Activated CD4-positive, alpha-beta memory T cell treated with anti-CD3 and anti-CD28 coated beads, Interleukin-2, amount 10 ng/mL, durations not matched to agents 7 days and 5 days (primary cell): ENCODE measurements at regions not wholly inside any gene's neighbourhood (a gene's known extent, or its start where the extent isn't known, plus 50 kb on each side); places are given as distances from the start of the nearest gene placed in this dataset.
"Not testable (repeated sequence)": the region's sequence is repeated elsewhere in the genome, so short reads cannot be mapped to it uniquely, and the experiment has no call there.

Source experiments
- CTCF ChIA-PET: fragments of 350-600 bp; sonication (Branson Sonifier 250); formaldehyde crosslinking; loops from one replicate; lab custom pipeline; 2021; ENCODE audit warnings: antibody characterized with exemption, inconsistent platforms; lab: Charles Lee
- POLR2A ChIA-PET: fragments of 350-600 bp; sonication (Branson Sonifier 250); formaldehyde crosslinking; loops from one replicate; lab custom pipeline; 2021; ENCODE audit warnings: antibody characterized with exemption; lab: Charles Lee
- DNase-seq: peaks from one replicate; pipeline ENCODE4 v3.0.0-alpha.2; 2020
- H3K27ac Mint-ChIP-seq: one replicate; pipeline ENCODE4 v1.8.0; 2021; ENCODE audit warnings: mild to moderate bottlenecking, mixed read lengths
- H3K27me3 Mint-ChIP-seq: one replicate; pipeline ENCODE4 v1.8.0; 2021; ENCODE audit warnings: mixed read lengths
- H3K36me3 Mint-ChIP-seq: one replicate; pipeline ENCODE4 v1.8.0; 2021; ENCODE audit warnings: low read depth, mixed read lengths
- H3K4me1 Mint-ChIP-seq: one replicate; pipeline ENCODE4 v1.8.0; 2021; ENCODE audit warnings: mixed read lengths
- H3K4me3 Mint-ChIP-seq: one replicate; pipeline ENCODE4 v1.8.0; 2021; ENCODE audit warnings: mild to moderate bottlenecking, mixed read lengths
- H3K9me3 Mint-ChIP-seq: one replicate; pipeline ENCODE4 v1.8.0; 2021; ENCODE audit warnings: mixed read lengths

DNA sequence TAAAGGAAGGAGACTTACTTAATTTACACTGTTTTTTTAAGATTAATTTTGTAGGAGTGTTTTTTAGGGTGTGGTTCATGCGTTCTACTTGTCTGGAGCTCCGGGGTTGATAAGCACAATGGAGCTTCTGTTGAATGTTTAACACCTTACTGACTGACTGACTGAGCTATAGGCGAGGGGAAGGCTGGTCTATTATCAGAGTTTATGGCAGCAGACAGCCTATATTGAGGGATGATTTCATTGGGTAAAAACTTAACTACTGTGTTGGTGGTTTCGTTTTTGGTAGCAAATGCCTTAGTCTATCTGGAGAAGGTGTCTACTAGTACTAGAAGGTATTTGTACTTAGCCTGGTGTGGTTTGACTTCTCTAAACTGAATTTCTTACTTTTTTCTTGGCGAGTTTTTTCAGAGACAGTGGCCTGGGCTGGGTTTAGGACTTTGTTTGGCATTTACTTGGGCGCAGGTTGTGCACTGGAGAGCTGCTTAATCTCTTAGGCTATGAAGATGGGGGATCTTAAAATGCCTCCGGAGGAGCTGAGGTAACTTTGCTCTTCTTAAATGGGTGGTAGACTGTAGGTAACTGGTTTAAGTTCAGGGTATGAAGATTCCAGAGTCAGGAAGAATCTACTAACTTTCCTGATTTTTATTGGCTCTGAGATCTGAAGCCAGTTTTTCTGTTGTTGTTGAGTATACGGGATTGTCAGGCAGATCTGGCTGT lies 130.2 kb downstream of the ART5 start:
- peak overlapping the region; percentile 76 for H3K4me3 Mint-ChIP-seq
- CTCF ChIA-PET, H3K9me3 Mint-ChIP-seq, DNase-seq, H3K27me3 Mint-ChIP-seq, H3K36me3 Mint-ChIP-seq: not testable (repeated sequence)
- POLR2A ChIA-PET: interaction anchor here (1.8 kb wide), 1 partner anchor 13 kb away, joined by 3 read pairs; no protein-coding TSS in a partner anchor
- peaks cover 33% of the 10 kb centered on the region for H3K4me1 Mint-ChIP-seq
- peak overlapping the region; percentile 92 for H3K27ac Mint-ChIP-seq

DNA sequence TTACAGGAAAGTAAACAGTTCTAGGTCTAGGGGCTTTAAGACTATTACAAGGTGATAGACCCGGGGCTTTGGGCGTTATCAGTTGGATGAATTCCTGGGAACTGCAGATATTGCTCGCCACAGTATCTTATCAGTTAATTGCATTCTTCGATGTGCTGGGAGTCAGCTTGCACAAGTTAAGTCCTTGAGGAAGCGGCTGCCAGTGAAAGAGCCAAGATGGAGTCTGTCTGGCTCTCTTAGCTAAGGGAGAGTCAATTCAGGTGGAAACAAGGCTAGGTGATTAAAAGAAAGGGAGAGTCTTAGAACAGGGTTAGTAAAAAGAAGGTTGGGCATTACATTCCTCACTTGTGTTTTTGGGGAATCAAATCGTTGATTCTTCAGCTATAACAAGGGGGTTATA lies 130.6 kb upstream of the ZNF195 start:
- H3K9me3 Mint-ChIP-seq, POLR2A ChIA-PET, H3K27ac Mint-ChIP-seq, H3K4me3 Mint-ChIP-seq, CTCF ChIA-PET, DNase-seq, H3K36me3 Mint-ChIP-seq, H3K27me3 Mint-ChIP-seq: not testable (repeated sequence)
- peaks cover 34% of the 10 kb centered on the region for H3K4me1 Mint-ChIP-seq

DNA sequence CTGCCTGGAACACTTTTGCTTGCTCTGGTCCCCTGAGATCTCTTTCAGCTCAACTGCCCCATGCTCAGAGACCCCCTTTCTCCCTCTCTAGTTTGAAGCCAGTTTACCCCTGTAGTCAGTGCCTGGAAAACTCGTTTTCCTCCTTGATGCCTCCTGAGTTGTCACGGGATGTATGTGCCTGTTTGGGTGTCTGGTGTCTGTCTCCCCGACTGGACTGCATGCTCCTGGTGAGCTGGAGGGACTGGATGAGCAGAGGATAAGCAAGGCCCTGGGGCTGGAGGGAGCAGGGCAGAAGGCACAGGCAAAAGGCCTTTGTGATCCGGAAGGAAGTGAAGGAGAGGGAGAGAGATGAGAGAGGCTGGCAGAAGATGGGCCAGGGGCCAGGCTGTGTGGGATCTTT lies 120.3 kb upstream of the ZNF195 start:
- not testable (repeated sequence) for DNase-seq, H3K4me3 Mint-ChIP-seq, H3K9me3 Mint-ChIP-seq, H3K27ac Mint-ChIP-seq, H3K4me1 Mint-ChIP-seq, H3K36me3 Mint-ChIP-seq, H3K27me3 Mint-ChIP-seq
- CTCF ChIA-PET: interaction anchor here (0.6 kb wide), 1 partner anchor 308 kb away, joined by 3 read pairs; no protein-coding TSS in a partner anchor
- POLR2A ChIA-PET: interaction anchor here (1.0 kb wide), 1 partner anchor 13 kb away, joined by 3 read pairs; no protein-coding TSS in a partner anchor

DNA sequence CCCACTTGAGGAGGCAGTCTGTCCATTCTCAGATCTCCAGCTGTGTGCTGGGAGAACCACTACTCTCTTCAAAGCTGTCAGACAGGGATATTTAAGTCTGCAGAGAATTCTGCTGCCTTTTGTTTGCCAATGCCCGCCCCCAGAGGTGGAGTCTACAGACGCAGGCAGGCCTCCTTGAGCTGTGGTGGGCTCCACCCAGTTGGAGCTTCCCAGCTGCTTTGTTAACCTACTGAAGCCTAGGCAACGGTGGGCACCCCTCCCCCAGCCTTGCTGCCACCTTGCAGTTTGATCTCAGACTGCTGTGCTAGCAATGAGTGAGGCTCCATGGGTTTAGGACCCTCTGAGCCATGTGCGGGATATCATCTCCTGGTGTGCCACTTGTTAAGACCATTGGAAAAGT lies 119.4 kb upstream of the ZNF195 start:
- H3K27ac Mint-ChIP-seq, H3K4me3 Mint-ChIP-seq, CTCF ChIA-PET, H3K36me3 Mint-ChIP-seq, DNase-seq, H3K4me1 Mint-ChIP-seq, H3K27me3 Mint-ChIP-seq, H3K9me3 Mint-ChIP-seq: not testable (repeated sequence)
- POLR2A ChIA-PET: interaction anchor here (1.0 kb wide), 1 partner anchor 14 kb away, joined by 3 read pairs; no protein-coding TSS in a partner anchor

DNA sequence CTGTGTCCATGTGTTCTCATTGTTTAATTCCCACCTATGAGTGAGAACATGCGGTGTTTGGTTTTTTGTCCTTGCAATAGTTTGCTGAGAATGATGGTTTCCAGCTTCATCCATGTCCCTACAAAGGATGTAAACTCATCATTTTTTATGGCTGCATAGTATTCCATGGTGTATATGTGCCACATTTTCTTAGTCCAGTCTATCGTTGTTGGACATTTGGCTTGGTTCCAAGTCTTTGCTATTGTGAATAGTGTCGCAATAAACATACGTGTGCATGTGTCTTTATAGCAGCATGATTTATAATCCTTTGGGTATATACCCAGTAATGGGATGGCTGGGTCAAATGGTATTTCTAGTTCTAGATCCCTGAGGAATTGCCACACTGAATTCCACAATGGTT lies 114.2 kb upstream of the ZNF195 start:
- H3K4me3 Mint-ChIP-seq, H3K36me3 Mint-ChIP-seq, DNase-seq, H3K27ac Mint-ChIP-seq, H3K4me1 Mint-ChIP-seq, H3K27me3 Mint-ChIP-seq, H3K9me3 Mint-ChIP-seq, POLR2A ChIA-PET, CTCF ChIA-PET: not testable (repeated sequence)

DNA sequence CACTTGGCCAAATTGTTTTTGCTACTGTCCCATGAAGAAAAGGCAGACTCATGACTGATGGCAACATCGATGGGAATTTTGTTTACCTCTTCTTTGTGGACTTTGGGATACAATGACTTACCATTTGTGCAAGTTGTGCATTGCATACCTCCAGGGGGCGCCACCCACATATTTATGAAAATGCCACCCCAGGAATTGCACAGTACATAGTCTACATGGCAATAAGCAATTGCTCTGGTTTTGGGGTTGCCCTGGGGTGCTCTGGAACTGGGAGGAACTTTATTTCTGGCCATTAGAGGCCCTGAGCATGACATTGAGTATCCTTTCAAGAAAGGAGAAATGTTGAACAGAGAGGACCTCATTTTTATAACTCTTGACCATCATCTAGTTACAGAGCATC lies 109.1 kb upstream of the ZNF195 start:
- H3K27ac Mint-ChIP-seq, H3K4me3 Mint-ChIP-seq, POLR2A ChIA-PET, DNase-seq, H3K9me3 Mint-ChIP-seq, H3K27me3 Mint-ChIP-seq, H3K36me3 Mint-ChIP-seq, CTCF ChIA-PET, H3K4me1 Mint-ChIP-seq: not testable (repeated sequence)

DNA sequence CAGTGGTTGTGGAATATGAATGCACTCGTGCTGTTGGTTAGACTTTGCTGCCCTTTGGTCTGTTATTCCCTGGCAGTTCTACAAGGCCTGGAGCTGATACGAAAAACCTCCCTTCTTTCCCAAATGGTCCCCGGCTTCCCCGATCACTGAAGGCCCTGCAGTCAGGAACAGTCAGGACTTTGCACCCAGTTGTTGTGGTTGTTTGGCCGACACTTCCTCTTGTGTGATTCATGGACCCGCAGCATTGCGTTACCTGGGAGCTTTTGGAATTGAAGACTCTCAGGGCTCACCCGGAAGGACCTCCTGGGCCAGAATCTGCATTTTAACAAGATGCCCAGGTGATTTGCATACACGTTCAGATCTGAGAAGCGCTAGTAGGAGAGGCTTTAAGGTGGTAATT lies 106.8 kb upstream of the ZNF195 start:
- H3K9me3 Mint-ChIP-seq, DNase-seq, H3K4me1 Mint-ChIP-seq, H3K4me3 Mint-ChIP-seq, H3K36me3 Mint-ChIP-seq, H3K27me3 Mint-ChIP-seq, H3K27ac Mint-ChIP-seq, POLR2A ChIA-PET, CTCF ChIA-PET: not testable (repeated sequence)

DNA sequence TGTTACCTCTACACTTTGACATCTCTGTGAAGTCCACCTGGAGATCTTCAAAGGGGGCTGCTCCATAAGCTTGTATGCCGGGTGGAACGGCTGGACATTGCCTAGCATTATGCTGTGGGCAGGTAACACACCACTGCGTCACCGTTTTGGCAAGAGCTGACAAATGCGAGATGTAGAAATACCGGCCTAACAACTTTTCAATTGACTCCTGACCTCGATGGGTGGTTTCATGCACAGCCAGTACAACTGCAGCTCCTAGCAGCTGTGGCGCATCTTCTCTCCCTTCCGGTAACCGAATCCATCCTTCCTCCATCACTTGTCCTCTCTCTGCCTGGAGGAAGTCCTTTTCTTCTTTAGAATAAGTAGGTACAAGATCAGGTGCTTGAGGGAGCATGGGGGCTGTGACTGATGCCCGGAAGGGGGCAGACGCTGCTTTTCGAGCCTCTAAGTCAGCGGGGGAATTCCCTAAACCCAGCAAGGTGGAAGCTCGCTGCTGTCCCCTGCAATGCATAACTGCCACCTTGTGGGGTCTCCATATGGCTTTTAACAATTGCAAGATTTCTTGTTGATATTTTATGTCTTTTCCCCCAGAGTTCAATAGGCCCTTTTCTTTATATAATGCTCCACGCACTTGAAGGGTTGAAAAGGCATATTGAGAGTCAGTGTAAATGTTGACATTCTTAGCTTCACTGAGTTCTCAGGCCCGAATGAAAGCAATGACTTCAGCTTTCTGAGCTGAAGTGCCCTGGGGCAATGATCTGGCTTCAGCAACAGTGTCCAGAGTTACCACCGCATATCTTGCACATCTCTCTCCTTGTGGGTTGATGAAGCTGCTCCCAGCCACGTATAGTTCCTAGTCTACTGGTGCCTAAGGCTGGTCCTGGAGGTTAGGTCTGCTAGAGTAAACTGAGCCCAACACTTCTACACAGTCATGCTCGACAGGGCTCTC lies 98.3 kb upstream of the ZNF195 start:
- H3K4me3 Mint-ChIP-seq, DNase-seq, H3K4me1 Mint-ChIP-seq, H3K36me3 Mint-ChIP-seq, H3K27ac Mint-ChIP-seq, H3K9me3 Mint-ChIP-seq, POLR2A ChIA-PET: not testable (repeated sequence)
- CTCF ChIA-PET: interaction anchor here (1.3 kb wide), 1 partner anchor 22 kb away, joined by 3 read pairs; no protein-coding TSS in a partner anchor
- H3K27me3 Mint-ChIP-seq: peaks cover 11% of the 10 kb centered on the region

DNA sequence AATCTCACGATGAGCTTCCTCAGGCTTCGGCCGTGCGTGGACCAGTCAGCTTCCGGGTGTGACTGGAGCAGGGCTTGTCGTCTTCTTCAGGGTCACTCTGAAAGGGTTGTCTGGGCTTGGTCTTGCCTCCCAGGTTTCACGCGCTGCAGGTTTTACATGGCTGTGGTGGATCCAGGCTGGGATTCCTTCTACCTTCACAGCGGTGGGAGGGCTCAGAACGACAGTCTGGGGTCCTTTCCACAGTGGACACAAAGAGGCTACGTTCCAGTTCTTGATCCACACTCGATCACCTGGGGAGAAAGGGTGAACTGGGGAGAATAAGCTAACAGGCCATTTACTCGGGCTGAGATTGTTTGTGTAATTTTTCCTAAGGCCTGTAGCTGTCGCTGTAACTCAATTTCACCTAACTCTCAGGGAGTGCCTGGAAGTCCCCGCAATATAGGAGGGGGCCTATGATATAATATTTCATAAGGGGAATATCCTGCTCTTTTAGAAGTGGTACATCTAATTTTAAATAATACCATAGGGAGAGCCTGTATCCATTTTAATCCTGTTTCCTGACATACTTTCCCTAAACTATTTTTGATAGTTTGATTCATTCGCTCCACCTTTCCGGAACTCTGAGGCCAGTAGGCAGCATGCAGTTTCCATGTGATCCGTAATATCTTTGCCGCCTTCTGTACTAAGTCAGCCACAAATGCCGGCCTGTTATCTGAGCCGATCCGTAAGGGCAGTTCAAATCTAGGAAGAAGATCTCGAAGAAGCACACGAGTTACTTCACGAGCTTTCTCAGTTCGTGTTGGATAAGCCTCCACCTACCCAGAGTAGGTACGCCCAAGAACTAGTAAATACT lies 97.4 kb upstream of the ZNF195 start:
- POLR2A ChIA-PET, H3K4me3 Mint-ChIP-seq, H3K27ac Mint-ChIP-seq, H3K36me3 Mint-ChIP-seq, H3K4me1 Mint-ChIP-seq, H3K9me3 Mint-ChIP-seq, H3K27me3 Mint-ChIP-seq, DNase-seq: not testable (repeated sequence)
- CTCF ChIA-PET: interaction anchor here (1.3 kb wide), 1 partner anchor 21 kb away, joined by 3 read pairs; no protein-coding TSS in a partner anchor

DNA sequence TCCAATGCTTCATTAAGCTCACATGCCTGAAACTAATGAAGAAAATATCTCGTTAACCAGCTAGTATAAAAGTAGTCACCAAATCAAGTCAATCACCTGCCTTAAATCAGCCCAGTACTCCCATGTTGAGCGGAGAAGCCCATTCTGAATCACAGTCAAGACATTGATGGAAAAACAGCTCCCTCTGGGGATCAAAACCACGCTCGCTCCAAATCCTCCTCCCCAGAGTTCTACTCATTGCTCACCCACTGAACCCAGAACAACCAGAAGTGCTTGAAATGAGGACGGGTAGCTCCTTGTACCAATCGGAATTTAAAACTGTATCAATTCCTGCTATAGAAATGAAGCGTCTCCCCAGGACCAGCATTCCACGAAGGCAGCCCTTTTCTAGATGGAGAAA lies 90.0 kb upstream of the ZNF195 start:
- POLR2A ChIA-PET, H3K27me3 Mint-ChIP-seq, DNase-seq, CTCF ChIA-PET, H3K4me1 Mint-ChIP-seq, H3K4me3 Mint-ChIP-seq, H3K36me3 Mint-ChIP-seq, H3K27ac Mint-ChIP-seq, H3K9me3 Mint-ChIP-seq: not testable (repeated sequence)

DNA sequence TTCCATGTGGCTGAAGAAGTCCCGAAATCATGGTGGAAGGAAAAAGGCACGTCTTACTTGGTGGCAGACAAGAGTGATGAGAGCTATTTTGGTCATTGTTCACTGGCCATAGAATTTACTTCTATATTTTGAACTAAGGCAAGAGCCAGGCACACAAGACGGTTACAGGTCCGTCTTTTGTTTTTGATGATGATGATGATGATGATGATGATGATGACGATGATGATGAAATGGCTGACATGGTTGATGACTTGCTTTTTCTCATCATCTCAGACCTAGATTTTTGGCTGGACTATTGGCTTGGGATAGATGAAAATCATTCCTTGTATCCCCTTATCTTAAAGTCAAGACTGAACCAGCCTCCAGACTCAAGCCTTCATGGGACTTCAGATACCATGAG lies 88.7 kb upstream of the ZNF195 start:
- POLR2A ChIA-PET, H3K4me1 Mint-ChIP-seq, H3K27ac Mint-ChIP-seq, CTCF ChIA-PET, H3K9me3 Mint-ChIP-seq, H3K27me3 Mint-ChIP-seq, H3K4me3 Mint-ChIP-seq, DNase-seq, H3K36me3 Mint-ChIP-seq: not testable (repeated sequence)

DNA sequence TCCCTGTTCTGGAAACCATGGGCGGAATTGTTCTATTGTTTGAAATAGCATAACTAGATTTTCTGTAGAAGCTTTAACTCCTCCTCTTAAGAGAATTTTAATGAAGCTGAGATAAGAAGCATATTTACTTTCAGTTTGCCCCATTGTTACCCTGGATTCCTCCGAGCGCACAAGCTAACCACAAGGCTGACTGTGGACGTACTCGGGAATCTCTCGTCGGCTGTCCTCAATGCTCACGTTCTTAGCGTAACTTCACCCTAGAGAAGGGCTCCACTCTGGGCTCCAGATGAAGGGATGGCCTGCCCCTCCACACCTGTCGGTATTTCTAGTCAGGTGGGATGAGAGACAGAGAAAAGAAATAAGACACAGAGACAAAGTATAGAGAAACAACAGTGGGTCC lies 76.7 kb upstream of the ZNF195 start:
- H3K9me3 Mint-ChIP-seq, H3K36me3 Mint-ChIP-seq, H3K27ac Mint-ChIP-seq, POLR2A ChIA-PET, DNase-seq: not testable (repeated sequence)
- Mint-ChIP-seq H3K4me1 (peaks cover 11% of the 10 kb centered on the region), H3K4me3 (peak overlapping the region; percentile 34), H3K27me3 (peaks cover 27% of the 10 kb centered on the region)
- CTCF ChIA-PET: interaction anchor here (1.1 kb wide), 1 partner anchor 20 kb away, joined by 3 read pairs; no protein-coding TSS in a partner anchor

DNA sequence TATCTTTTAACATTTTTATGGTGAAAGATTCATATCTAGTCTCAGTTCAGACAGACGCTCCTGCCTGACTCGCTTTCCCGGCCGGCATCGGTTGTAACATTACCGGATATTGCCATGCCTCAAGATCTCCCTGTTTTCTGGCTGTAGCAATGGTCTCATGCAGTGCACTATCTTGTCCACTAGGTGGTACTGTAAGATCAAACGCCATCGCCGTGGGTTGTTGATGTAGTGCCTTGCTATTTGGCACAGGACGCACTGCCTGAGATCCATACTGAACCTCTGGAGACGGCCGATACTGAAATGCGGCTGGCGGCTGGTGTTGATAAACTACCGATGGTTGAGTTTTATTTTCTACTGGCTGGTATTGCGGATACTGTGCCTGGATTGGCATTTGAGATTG lies 75.9 kb upstream of the ZNF195 start:
- CTCF ChIA-PET, H3K9me3 Mint-ChIP-seq: not testable (repeated sequence)
- H3K4me1 Mint-ChIP-seq: peaks cover 11% of the 10 kb centered on the region

More for the DNA sequence above, 75.9 kb upstream of the ZNF195 start:
- Mint-ChIP-seq H3K27me3 (peaks cover 27% of the 10 kb centered on the region), H3K4me3 (peak overlapping the region; percentile 1)
- H3K36me3 Mint-ChIP-seq, H3K27ac Mint-ChIP-seq, POLR2A ChIA-PET: not testable (repeated sequence)
- DNase-seq: peak; percentile 66
